Activated T-helper 2 cell treated with anti-CD3 and anti-CD28 coated beads, Interferon-gamma antibody, Interleukin-2, Interleukin-4, amounts not matched to agents 10 μg/mL and 5 μg/mL and 100 μg/mL, durations not matched to agents 14 hours and 24 hours and 36 hours (primary cell): ENCODE measurements at regions not wholly inside any gene's neighbourhood (a gene's known extent, or its start where the extent isn't known, plus 50 kb on each side); places are given as distances from the start of the nearest gene placed in this dataset.
"Not testable (repeated sequence)": the region's sequence is repeated elsewhere in the genome, so short reads cannot be mapped to it uniquely, and the experiment has no call there.

Experiments used
- DNase-seq: peaks from one replicate; pipeline ENCODE4 v3.0.0; 2021; ENCODE audit warnings: low spot score
- H3K27ac Mint-ChIP-seq: one replicate; pipeline ENCODE4 v1.8.0; 2021; ENCODE audit warnings: mixed read lengths
- H3K27me3 Mint-ChIP-seq: one replicate; pipeline ENCODE4 v1.8.0; 2021; ENCODE audit warnings: low read depth, mixed read lengths
- H3K36me3 Mint-ChIP-seq: one replicate; pipeline ENCODE4 v1.8.0; 2021; ENCODE audit warnings: low read depth, mixed read lengths
- H3K4me1 Mint-ChIP-seq: one replicate; pipeline ENCODE4 v1.8.0; 2021; ENCODE audit warnings: low read depth, mixed read lengths
- H3K4me3 Mint-ChIP-seq: one replicate; pipeline ENCODE4 v1.8.0; 2021; ENCODE audit warnings: low read depth, mild to moderate bottlenecking, moderate library complexity, mixed read lengths
- H3K9me3 Mint-ChIP-seq: one replicate; pipeline ENCODE4 v1.8.0; 2021; ENCODE audit warnings: mixed read lengths
- intact Hi-C: fragments of 100-400 bp; cut with micrococcal nuclease; formaldehyde crosslinking; loops from one replicate; pipeline ENCODE4 v1.15.1; 2023

DNA sequence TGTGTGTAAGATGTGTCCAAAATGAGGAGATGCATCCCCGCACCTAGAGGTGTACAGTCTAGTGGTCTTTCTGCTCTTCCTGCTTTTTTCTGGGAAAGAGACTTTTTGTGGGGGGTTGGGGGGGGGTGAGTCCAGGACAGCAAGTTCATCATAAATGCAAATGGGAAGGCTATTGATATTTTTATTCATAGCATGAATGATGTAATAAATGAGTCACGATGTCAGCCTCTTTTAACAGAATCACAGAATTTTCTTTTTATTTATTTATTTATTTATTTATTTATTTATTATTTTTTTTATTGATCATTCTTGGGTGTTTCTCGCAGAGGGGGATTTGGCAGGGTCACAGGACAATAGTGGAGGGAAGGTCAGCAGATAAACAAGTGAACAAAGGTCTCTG lies 111.3 kb downstream of the C9orf152 start:
- H3K4me3 Mint-ChIP-seq, H3K9me3 Mint-ChIP-seq, intact Hi-C loops, DNase-seq, H3K27ac Mint-ChIP-seq, H3K27me3 Mint-ChIP-seq: not testable (repeated sequence)
- peaks cover 19% of the 10 kb centered on the region for H3K36me3 Mint-ChIP-seq
- peaks cover 39% of the 10 kb centered on the region for H3K4me1 Mint-ChIP-seq

DNA sequence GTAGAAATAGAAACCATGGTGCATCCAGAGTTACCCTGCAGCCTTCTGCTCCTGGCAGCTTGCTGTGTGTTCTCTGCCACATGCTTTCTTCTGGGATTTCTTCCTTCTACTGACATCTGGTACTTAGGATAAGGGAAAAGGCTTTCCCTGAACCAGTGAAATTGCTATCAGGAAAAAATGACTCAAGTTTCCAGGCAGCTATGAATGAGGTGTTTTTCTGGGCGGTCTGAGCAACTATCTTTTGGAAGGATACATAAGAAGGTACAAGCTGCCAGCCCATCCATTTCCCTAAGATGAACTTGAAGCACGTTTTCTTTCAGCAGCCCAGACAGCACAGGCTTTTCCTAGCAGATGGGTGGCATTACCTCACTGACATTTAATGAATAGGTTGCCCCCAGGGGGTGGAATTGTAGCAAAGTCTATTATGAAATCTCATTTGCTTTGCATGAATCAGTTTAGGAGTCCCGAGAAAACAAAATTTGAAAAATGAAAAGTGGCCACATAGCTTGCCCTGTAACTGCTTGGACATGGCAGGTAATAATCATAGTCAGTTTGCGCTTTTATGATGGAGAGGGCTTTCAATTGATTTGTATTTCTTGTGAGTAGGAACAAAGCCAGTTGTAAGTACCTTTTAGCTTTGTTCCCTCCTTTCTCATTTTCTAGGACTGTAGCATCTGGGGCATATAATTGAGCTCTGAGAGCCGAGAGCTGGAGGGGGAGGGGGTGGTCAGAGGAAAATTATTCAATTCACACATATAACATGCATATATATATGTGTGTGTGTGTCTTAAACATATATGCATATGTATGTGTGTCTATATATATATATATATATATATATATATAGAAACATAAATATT lies 108.5 kb downstream of the C9orf152 start:
- Mint-ChIP-seq H3K27ac (no peak overlapping the region), H3K4me3 (no peak overlapping the region), H3K27me3 (no peaks in the 10 kb centered on the region), H3K9me3 (no peaks in the 10 kb centered on the region), H3K4me1 (peaks cover 52% of the 10 kb centered on the region), H3K36me3 (peaks cover 34% of the 10 kb centered on the region)
- intact Hi-C loops: loop anchor here (5.0 kb wide), 1 partner anchor 43 kb away; no protein-coding TSS in a partner anchor
- DNase-seq: no peak

DNA sequence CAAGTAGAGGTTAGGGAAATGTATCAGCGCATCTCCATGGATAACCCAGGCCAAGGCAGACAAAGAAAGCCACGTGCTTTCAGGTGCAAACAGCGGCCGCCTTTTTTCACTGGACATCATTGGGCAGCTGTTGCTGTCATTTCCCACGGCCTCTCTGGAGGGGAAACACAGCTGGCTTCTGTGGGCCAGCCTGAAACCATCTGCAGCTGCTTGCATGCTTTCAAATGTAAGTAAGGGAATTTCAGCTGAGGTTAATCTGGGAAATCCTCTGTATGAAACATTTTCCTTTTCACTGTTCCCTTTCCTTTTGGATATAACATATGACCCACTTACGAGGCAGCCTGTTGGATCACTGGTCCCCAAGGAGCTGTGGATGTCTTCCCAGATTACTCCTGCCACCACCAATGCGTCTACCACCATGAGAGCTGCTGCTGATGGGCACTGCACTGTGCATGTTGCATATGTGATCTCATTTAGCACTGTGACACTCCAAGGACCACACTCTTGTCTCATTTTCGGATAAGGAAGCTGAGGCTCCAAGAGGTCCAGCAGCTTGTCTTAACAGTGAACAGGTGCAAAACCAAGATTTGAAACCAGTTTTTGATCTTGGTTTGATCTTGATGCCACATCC lies 106.3 kb downstream of the C9orf152 start:
- no peak overlapping the region for H3K4me3 Mint-ChIP-seq
- peaks cover 61% of the 10 kb centered on the region for H3K4me1 Mint-ChIP-seq
- DNase-seq: no peak
- H3K27me3 Mint-ChIP-seq: no peaks in the 10 kb centered on the region
- H3K9me3 Mint-ChIP-seq: no peaks in the 10 kb centered on the region
- no peak overlapping the region for H3K27ac Mint-ChIP-seq
- intact Hi-C loops: loop anchor here (5.0 kb wide), 1 partner anchor 41 kb away; no protein-coding TSS in a partner anchor
- H3K36me3 Mint-ChIP-seq: peaks cover 43% of the 10 kb centered on the region

DNA sequence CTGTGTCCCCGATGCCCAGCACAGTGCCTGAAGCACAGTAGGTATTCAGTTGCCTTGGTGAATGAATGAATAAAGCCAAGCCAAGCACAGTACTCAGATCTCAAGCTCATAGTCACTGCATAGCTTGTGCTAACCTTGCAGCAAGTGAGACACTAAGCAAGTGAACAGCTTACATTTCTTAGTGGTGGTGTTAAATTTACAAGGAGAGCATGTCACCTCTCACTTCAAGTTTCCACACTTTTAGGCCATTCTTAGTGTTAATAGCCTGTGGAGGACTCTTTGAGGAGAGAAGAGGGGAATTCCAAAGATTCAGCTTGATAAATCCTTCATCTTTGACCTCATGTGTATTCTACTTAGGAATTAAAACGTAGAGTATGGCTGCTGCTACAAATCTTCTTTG lies 104.7 kb downstream of the C9orf152 start:
- Mint-ChIP-seq H3K27ac (peak overlapping the region; percentile 57), H3K27me3 (no peaks in the 10 kb centered on the region), H3K4me1 (peaks cover 60% of the 10 kb centered on the region), H3K4me3 (no peak overlapping the region), H3K9me3 (no peaks in the 10 kb centered on the region), H3K36me3 (peaks cover 41% of the 10 kb centered on the region)
- DNase-seq: no peak
- intact Hi-C loops: loop anchor here (5.0 kb wide), 1 partner anchor 39 kb away; no protein-coding TSS in a partner anchor

DNA sequence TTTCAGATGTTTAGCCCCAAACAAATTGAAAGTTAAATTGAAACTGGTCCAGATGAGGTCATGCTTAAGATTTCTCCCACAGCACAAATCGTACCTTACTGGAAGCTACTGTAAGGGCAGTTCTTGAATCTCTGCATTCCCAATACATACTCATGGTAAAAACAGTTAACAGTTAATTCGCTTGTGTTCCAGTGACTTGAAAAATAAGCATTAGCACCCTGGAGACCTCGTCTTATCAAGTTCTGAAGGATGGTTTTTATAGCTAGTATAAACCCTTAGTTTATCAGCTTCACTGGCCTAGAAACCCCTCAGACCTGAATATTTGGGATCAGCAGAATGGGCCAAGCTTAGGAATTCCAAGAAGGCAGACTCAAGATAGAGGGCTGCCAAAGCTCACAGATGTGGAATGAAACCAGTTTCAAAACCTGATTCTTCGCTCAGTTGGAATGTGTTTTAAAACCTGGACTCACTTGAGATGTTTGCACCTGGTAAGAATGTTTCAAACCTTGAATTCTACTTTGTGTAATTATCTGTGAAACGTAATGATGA lies 103.6 kb downstream of the C9orf152 start:
- Mint-ChIP-seq H3K27me3 (no peaks in the 10 kb centered on the region), H3K36me3 (peaks cover 32% of the 10 kb centered on the region), H3K4me3 (no peak overlapping the region), H3K27ac (no peak overlapping the region), H3K9me3 (no peaks in the 10 kb centered on the region), H3K4me1 (peaks cover 53% of the 10 kb centered on the region)
- intact Hi-C loops: loop anchor here (5.0 kb wide), 1 partner anchor 38 kb away; no protein-coding TSS in a partner anchor
- DNase-seq: no peak

DNA sequence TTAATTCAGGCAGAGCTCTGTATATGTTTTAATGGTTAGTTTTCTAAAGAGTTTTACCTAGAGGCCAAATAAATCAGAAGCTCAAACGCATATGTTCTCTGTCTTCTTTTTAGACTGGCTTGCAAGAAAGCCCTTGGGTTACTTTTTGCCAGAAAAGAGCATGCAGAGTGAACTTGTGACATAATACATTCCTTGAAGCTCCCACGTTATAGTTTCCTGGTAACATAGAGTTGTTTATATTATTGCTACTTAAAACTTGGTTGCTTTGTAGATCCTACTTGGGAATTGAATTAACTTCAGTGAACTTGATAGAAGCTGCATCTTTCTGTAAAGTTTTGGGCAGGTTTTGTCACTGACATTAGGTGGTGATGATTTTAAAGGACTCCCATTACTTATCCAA lies 102.9 kb downstream of the C9orf152 start:
- intact Hi-C loops: no loop called here
- H3K27ac Mint-ChIP-seq: no peak overlapping the region
- peaks cover 28% of the 10 kb centered on the region for H3K36me3 Mint-ChIP-seq
- no peaks in the 10 kb centered on the region for H3K9me3 Mint-ChIP-seq
- peaks cover 51% of the 10 kb centered on the region for H3K4me1 Mint-ChIP-seq
- no peaks in the 10 kb centered on the region for H3K27me3 Mint-ChIP-seq
- H3K4me3 Mint-ChIP-seq: no peak overlapping the region
- no peak for DNase-seq

DNA sequence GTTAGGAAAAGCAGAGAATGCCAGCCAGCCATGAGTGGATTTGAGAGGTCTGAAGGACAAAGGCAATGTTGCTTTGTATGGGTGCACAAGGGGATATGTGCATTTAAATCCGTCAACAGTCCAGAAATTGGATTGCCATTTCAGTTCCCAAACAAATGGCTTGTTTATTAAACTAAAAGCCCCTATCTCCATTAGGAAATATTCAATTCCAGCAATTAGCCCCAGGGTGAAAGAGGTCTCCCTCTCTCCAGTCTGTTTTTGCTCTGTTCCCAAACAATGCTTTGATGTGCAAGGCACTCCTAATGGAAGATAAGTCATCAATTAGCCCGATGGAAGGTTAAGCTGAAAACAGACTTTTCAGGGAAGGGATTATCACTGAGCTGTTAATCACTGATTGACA lies 101.3 kb downstream of the C9orf152 start:
- H3K4me3 Mint-ChIP-seq: no peak overlapping the region

DNA sequence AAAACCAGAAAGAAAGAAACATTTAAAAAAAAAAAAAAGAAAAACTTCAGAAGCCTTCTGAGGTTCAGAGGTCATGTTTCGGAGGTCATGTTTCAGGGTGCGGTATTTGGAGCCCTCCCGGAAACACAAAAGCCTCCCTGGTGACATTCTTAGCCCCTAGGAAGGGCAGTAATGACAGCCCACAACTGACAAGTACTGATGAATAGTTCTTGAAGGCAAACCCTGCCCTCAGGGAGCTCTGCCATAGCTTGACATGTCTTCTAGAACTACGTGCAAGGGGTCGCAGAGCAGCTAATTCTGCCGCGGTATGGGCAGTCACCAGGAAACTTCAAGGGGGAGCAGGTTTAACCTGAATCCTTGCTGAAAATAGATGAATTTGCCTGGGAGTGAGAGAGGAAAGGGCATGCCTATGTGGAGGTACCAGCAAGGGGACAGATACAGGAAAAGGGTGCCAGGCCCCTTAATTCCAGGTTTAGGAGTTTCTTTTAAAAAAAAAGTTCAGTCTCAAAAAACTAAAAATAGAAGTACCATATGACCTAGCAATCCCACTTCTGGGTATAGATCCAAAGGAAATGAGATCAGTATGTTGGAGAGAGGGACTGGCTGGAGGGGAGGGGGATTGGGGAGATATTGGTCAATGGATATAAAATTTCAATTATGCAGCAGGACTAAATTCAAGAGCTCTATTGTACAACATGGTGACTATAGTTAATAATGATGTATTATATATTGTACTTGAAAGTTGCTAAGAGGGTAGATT lies 98.4 kb downstream of the C9orf152 start:
- peak overlapping the region; percentile 71 for H3K27ac Mint-ChIP-seq

More for the DNA sequence above, 101.3 kb downstream of the C9orf152 start:
- no peak overlapping the region for H3K27ac Mint-ChIP-seq
- intact Hi-C loops: no loop called here
- DNase-seq: no peak
- H3K27me3 Mint-ChIP-seq: no peaks in the 10 kb centered on the region
- peaks cover 39% of the 10 kb centered on the region for H3K4me1 Mint-ChIP-seq
- peaks cover 28% of the 10 kb centered on the region for H3K36me3 Mint-ChIP-seq
- H3K9me3 Mint-ChIP-seq: no peaks in the 10 kb centered on the region

DNA sequence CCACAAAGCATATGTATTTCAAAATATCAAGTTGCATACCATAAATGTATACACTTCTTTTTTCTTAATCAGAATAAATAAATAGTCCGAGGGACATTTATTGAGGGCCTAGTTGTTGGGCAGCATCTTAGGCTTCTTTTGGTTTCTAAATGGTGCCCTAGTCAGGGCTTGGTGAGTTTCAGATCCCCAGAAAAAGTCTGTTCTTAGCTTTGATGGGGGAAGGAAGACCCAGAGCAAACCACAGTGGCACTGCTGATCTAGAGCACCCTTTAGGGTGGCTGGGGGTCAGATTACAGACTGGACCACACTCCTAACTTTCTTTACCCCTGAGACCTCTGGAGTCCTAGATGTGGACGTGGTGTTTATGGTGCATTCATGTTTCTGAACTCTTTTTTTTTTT lies 97.8 kb downstream of the C9orf152 start:
- peaks cover 23% of the 10 kb centered on the region for H3K4me1 Mint-ChIP-seq

More for the DNA sequence above, 98.4 kb downstream of the C9orf152 start:
- Mint-ChIP-seq H3K4me1 (peaks cover 21% of the 10 kb centered on the region), H3K4me3 (no peak overlapping the region), H3K36me3 (peaks cover 23% of the 10 kb centered on the region), H3K27me3 (no peaks in the 10 kb centered on the region), H3K9me3 (no peaks in the 10 kb centered on the region)
- DNase-seq: no peak
- intact Hi-C loops: no loop called here

DNA sequence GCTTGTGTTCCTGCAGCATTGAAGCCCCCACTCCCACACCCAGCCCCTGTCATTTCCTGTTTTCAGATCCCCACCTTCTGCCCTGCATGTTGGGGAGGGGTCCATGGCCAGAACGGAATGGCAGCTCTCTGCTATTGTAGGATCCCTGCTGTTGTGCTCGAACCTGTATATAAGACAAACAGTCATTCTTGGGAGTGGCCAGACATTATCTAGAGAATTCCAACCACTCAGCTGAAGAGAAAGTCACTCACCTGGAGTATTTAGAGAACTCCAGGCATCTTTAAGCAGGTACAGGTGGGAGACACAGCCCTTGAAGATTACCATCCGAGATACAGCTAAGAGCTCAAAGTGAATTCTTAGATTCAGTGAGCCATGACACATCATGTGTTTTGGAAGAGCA lies 96.1 kb downstream of the C9orf152 start:
- Mint-ChIP-seq H3K4me3 (no peak overlapping the region), H3K9me3 (no peaks in the 10 kb centered on the region), H3K27me3 (no peaks in the 10 kb centered on the region), H3K27ac (peak overlapping the region; percentile 17), H3K4me1 (peaks cover 19% of the 10 kb centered on the region), H3K36me3 (peaks cover 25% of the 10 kb centered on the region)
- intact Hi-C loops: no loop called here
- no peak for DNase-seq

More for the DNA sequence above, 97.8 kb downstream of the C9orf152 start:
- H3K9me3 Mint-ChIP-seq: no peaks in the 10 kb centered on the region
- no peak for DNase-seq
- intact Hi-C loops: no loop called here
- no peak overlapping the region for H3K27ac Mint-ChIP-seq
- peaks cover 21% of the 10 kb centered on the region for H3K36me3 Mint-ChIP-seq
- no peaks in the 10 kb centered on the region for H3K27me3 Mint-ChIP-seq
- H3K4me3 Mint-ChIP-seq: no peak overlapping the region

DNA sequence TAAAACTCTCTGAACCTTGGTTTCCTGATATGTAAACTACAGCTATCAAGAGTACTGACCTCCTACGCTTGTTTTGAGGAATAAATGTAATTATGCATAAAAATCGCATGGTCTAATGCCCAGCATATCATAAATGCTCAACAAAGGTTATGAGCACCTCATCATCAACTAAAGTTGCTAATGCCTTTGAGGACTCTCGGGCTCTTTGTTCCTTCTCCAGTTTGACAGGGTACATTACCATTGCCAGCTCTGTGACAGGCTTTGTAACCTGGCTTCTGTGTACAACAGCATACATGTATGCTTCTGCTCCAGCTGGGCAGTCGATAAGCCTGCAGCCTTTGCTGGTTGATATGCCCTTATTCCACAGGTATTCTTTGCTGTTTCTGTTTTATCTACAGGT lies 95.2 kb downstream of the C9orf152 start:
- peaks cover 23% of the 10 kb centered on the region for H3K4me1 Mint-ChIP-seq
- no peaks in the 10 kb centered on the region for H3K9me3 Mint-ChIP-seq
- no peak for DNase-seq
- intact Hi-C loops: no loop called here
- H3K27ac Mint-ChIP-seq: no peak overlapping the region
- H3K4me3 Mint-ChIP-seq: no peak overlapping the region
- no peaks in the 10 kb centered on the region for H3K27me3 Mint-ChIP-seq
- H3K36me3 Mint-ChIP-seq: peaks cover 26% of the 10 kb centered on the region

DNA sequence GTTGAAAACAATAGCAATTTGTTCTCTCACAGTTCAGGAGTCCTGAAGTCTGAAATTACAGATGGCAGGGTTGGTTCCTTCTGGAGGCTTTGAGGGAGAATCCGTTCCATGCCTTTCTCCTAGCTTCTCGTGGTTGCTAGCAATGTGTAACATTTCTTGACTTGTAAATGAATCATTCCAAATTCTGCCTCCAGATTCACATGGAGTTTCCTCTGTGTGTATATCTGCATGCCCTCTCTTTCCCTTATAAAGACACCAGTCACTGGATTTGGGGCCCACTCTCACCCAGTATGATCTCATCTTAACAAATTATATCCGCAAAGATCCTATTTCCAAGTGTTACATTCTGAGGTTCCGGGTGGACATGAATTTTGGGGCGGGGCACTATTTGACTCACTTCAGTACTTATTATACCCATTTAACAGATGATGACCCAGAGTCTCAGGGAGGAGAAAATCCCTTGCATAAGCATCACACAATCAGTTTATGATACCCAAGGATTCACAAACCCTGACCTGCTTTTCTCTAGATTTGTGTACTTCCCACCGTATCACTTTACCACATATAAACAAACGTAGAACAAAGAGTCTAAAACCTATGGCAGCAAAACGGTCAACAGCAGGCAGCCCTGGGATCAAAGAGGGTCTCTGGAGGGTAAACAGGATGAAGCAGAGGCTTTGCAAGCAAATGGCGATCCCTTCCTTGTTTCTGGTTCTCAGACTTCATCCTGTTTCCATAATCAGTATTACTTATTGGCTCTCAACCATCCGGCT lies 93.7 kb downstream of the C9orf152 start:
- no peak overlapping the region for H3K4me3 Mint-ChIP-seq
- H3K9me3 Mint-ChIP-seq: no peaks in the 10 kb centered on the region
- no peak for DNase-seq
- peaks cover 30% of the 10 kb centered on the region for H3K36me3 Mint-ChIP-seq
- H3K27me3 Mint-ChIP-seq: no peaks in the 10 kb centered on the region
- H3K4me1 Mint-ChIP-seq: peaks cover 25% of the 10 kb centered on the region
- intact Hi-C loops: no loop called here
- peak overlapping the region; percentile 24 for H3K27ac Mint-ChIP-seq
